GM18502 (cell line): ENCODE measurements at regions not wholly inside any gene's neighbourhood (a gene's known extent, or its start where the extent isn't known, plus 50 kb on each side); places are given as distances from the start of the nearest gene placed in this dataset.
"Not testable (repeated sequence)": the region's sequence is repeated elsewhere in the genome, so short reads cannot be mapped to it uniquely, and the experiment has no call there.

Experiments
- ATAC-seq: cut with Tn5 transposase; IDR thresholded peaks from one replicate; pipeline ENCODE4 v1.9.1; 2021; ENCODE audit warnings: mild to moderate bottlenecking; ENCODE audit not compliant: unreplicated experiment, poor library complexity

GRCh38 chr3:26246901-26247300, 375.7 kb upstream of the LRRC3B start:
- ATAC-seq, result no peak

- ATAC-seq, result no peak
Observed at GRCh38 chr3:26247712-26248111, 374.9 kb upstream of the LRRC3B start.

- ATAC-seq, result no peak
Observed at GRCh38 chr3:26252001-26252400, 370.6 kb upstream of the LRRC3B start.

- ATAC-seq, result no peak
Observed at GRCh38 chr3:26256224-26256623, 366.3 kb upstream of the LRRC3B start.

- ATAC-seq, result no peak
Observed at GRCh38 chr3:26259176-26259575, 363.4 kb upstream of the LRRC3B start.

- ATAC-seq, result no peak
Observed at GRCh38 chr3:26260139-26260538, 362.4 kb upstream of the LRRC3B start.

- ATAC-seq, result no peak
Observed at GRCh38 chr3:26264708-26265107, 357.9 kb upstream of the LRRC3B start.

GRCh38 chr3:26271848-26272247, 350.7 kb upstream of the LRRC3B start:
- no peak for ATAC-seq

GRCh38 chr3:26273196-26273595, 349.4 kb upstream of the LRRC3B start:
- ATAC-seq, result no peak

- no peak for ATAC-seq
Observed at GRCh38 chr3:26279091-26279490, 343.5 kb upstream of the LRRC3B start.

- no peak for ATAC-seq
Observed at GRCh38 chr3:26280517-26280916, 342.1 kb upstream of the LRRC3B start.

- ATAC-seq, result no peak
Observed at GRCh38 chr3:26281284-26281985, 341.1 kb upstream of the LRRC3B start.

GRCh38 chr3:26284503-26284902, 338.1 kb upstream of the LRRC3B start:
- not testable (repeated sequence) for ATAC-seq

- no peak for ATAC-seq
Observed at GRCh38 chr3:26291840-26292239, 330.7 kb upstream of the LRRC3B start.

- ATAC-seq, result no peak
Observed at GRCh38 chr3:26292780-26293179, 329.8 kb upstream of the LRRC3B start.

- no peak for ATAC-seq
Observed at GRCh38 chr3:26293329-26293844, 329.2 kb upstream of the LRRC3B start.

- no peak for ATAC-seq
Observed at GRCh38 chr3:26307192-26307591, 315.4 kb upstream of the LRRC3B start.

GRCh38 chr3:26307787-26308186, 314.8 kb upstream of the LRRC3B start:
- ATAC-seq, result no peak

GRCh38 chr3:26308454-26308853, 314.1 kb upstream of the LRRC3B start:
- no peak for ATAC-seq

GRCh38 chr3:26309536-26309935, 313.0 kb upstream of the LRRC3B start:
- not testable (repeated sequence) for ATAC-seq

GRCh38 chr3:26312816-26313215, 309.8 kb upstream of the LRRC3B start:
- ATAC-seq, result no peak

GRCh38 chr3:26316472-26316871, 306.1 kb upstream of the LRRC3B start:
- no peak for ATAC-seq
